HepG2 (cell line): ENCODE measurements at regions not wholly inside any gene's neighbourhood (a gene's known extent, or its start where the extent isn't known, plus 50 kb on each side); places are given as distances from the start of the nearest gene placed in this dataset.

Source experiments
- ATAC-seq: fragments of 200-7000 bp; cut with Tn5 transposase; 3 replicates; pipeline ENCODE4 v1.9.1; 2020; ENCODE audit warnings: mild to moderate bottlenecking, moderate library complexity
- BruUV-seq: library from RNA; stranded (reverse); fragments of 400-500 nt; replicated peaks from 2 replicates; lab custom pipeline; 2021; lab: Mats Ljungman, UMichigan
- CTCF ChIA-PET: fragments of 300-600 bp; formaldehyde crosslinking; extraction: SDS; loops from one replicate; lab custom pipeline; 2021; ENCODE audit warnings: low total read pairs, inconsistent platforms, low intra/inter-chr PET ratio; lab: Yijun Ruan, JAX
- POLR2A ChIA-PET: fragments of 350-600 bp; sonication (Branson Sonifier 250); formaldehyde crosslinking; loops from one replicate; lab custom pipeline; 2020; ENCODE audit warnings: antibody characterized with exemption, inconsistent platforms; lab: Yijun Ruan, JAX
- DNase-seq: peaks from one replicate; pipeline ENCODE4 v3.0.0-alpha.2; 2015; ENCODE audit warnings: low spot score
- FAIRE-seq: peaks from 3 replicates; lab custom pipeline; 2011; peaks lifted over from hg19 to GRCh38; lab: Jason Lieb, UNC
- H2AFZ ChIP-seq: one replicate; pipeline ENCODE4 v1.6.1; 2011; ENCODE audit warnings: low read length, inconsistent platforms
- H3K27ac ChIP-seq: fragments of 300-600 bp; 3 replicates; pipeline ENCODE4 v1.8.0; 2011; ENCODE audit warnings: mixed run types, mild to moderate bottlenecking, mixed read lengths, low read length, inconsistent platforms; ENCODE audit not compliant: insufficient read depth; ENCODE audit errors: extremely low read length
- H3K27me3 ChIP-seq, 2 experiments: fragments of 200-600 bp in 1 of 2; 2 replicates in 1 of 2; 3 replicates in 1 of 2; pipeline versions ENCODE4 v1.6.0 to v1.8.0; 2011; ENCODE audit warnings: low read length in 2 of 2, mild to moderate bottlenecking in 2 of 2, moderate library complexity in 2 of 2, inconsistent platforms in 1 of 2; ENCODE audit not compliant: insufficient read depth in 2 of 2, control insufficient read depth in 1 of 2
- H3K36me3 ChIP-seq, 2 experiments: fragments of 200-600 bp in 1 of 2; replicated peaks in 1 of 2; 2 replicates in 1 of 2; 3 replicates in 1 of 2; pipeline versions ENCODE4 v1.5.1 to v1.8.0; 2011; ENCODE audit warnings: low read length in 2 of 2, inconsistent platforms in 1 of 2; ENCODE audit not compliant: insufficient read depth in 2 of 2, control insufficient read depth in 1 of 2
- H3K4me1 ChIP-seq: 2 replicates; pipeline ENCODE4 v1.5.1; 2012; ENCODE audit warnings: low read length, inconsistent platforms; ENCODE audit not compliant: insufficient read depth
- H3K4me2 ChIP-seq: 2 replicates; pipeline ENCODE4 v1.6.0; 2011; ENCODE audit warnings: low read depth, low read length, inconsistent platforms
- H3K4me3 ChIP-seq, 3 experiments: fragments of 200-600 bp in 1 of 3; sonication (generic), shearing (Covaris generic) in 1 of 3; replicated peaks in 1 of 3; 2 replicates each; pipeline ENCODE4 v1.5.1; 2011 to 2016; ENCODE audit warnings: low read length in 3 of 3, inconsistent platforms in 2 of 3, low read depth in 2 of 3, mild to moderate bottlenecking in 2 of 3, control low read depth in 1 of 3, mixed read lengths in 1 of 3; ENCODE audit not compliant: insufficient read depth in 1 of 3
- H3K79me2 ChIP-seq: one replicate; pipeline ENCODE4 v1.6.1; 2011; ENCODE audit warnings: low read length, inconsistent platforms; ENCODE audit not compliant: insufficient read depth
- H3K9ac ChIP-seq: 2 replicates; pipeline ENCODE4 v1.6.0; 2011; ENCODE audit warnings: mild to moderate bottlenecking, low read depth, low read length, inconsistent platforms; ENCODE audit not compliant: insufficient read depth
- H3K9me3 ChIP-seq: 2 replicates; pipeline ENCODE4 v1.5.1; 2012; ENCODE audit warnings: mild to moderate bottlenecking, low read length
- H4K20me1 ChIP-seq: 2 replicates; pipeline ENCODE4 v1.6.0; 2011; ENCODE audit warnings: inconsistent platforms, mild to moderate bottlenecking, low read length, moderate library complexity; ENCODE audit not compliant: insufficient read depth
- EHMT2 ChIP-seq: fragments of 200-600 bp; sonication (generic); IDR thresholded peaks from 2 replicates; pipeline ENCODE4 v1.7.0; 2017; ENCODE audit warnings: antibody characterized with exemption, low read depth, low read length, borderline replicate concordance
- FUBP1 ChIP-seq: sonication (generic); formaldehyde crosslinking; IDR thresholded peaks from 2 replicates; pipeline ENCODE4 v1.5.1; 2020; ENCODE audit warnings: missing genetic modification reagents, mild to moderate bottlenecking, borderline replicate concordance
- MTF1 ChIP-seq: sonication (generic); formaldehyde crosslinking; IDR thresholded peaks from 2 replicates; pipeline ENCODE4 v1.5.0; 2020; ENCODE audit warnings: missing genetic modification reagents
- NFATC3 ChIP-seq: sonication (generic); formaldehyde crosslinking; IDR thresholded peaks from 2 replicates; pipeline ENCODE4 v1.5.1; 2020; ENCODE audit warnings: mild to moderate bottlenecking, missing genetic modification reagents
- NFIB ChIP-seq: sonication (generic); formaldehyde crosslinking; IDR thresholded peaks from 2 replicates; pipeline ENCODE4 v1.9.0; 2021; ENCODE audit warnings: missing genetic modification reagents, mild to moderate bottlenecking, borderline replicate concordance
- ZBTB1 ChIP-seq: sonication (generic); formaldehyde crosslinking; IDR thresholded peaks from 2 replicates; pipeline ENCODE4 v1.4.0; 2020; ENCODE audit warnings: missing genetic modification reagents, borderline replicate concordance
- ZNF572 ChIP-seq: sonication (generic); formaldehyde crosslinking; IDR thresholded peaks from 2 replicates; pipeline ENCODE4 v1.5.1; 2020; ENCODE audit warnings: mild to moderate bottlenecking, missing genetic modification reagents
- ZNF772 ChIP-seq: sonication (generic); formaldehyde crosslinking; IDR thresholded peaks from 2 replicates; pipeline ENCODE4 v1.5.0; 2020; ENCODE audit warnings: mild to moderate bottlenecking, missing genetic modification reagents
- ZNF790 ChIP-seq: sonication (generic); formaldehyde crosslinking; IDR thresholded peaks from 2 replicates; pipeline ENCODE4 v1.8.0; 2022; ENCODE audit warnings: missing genetic modification reagents, mild to moderate bottlenecking, borderline replicate concordance
- WGBS: methylation state at CpG from one replicate; pipeline ENCODE4 v1.1.6; 2017; ENCODE audit warnings: low lambda C conversion rate; 5-methylcytosine and 5-hydroxymethylcytosine counted together
- in situ Hi-C: cut with HindIII; loops from 2 replicates; pipeline ENCODE4 v1.10.0; 2017; ENCODE audit warnings: low pct_unique_long_range_greater_than_20kb; ENCODE audit not compliant: extremely low pct_ligation_motif_present
- intact Hi-C: fragments of 100-400 bp; cut with micrococcal nuclease; formaldehyde crosslinking; loops from one replicate; pipeline ENCODE4 v1.10.0; 2022; ENCODE audit not compliant: unreplicated experiment
- TF ChIP-seq, protein P1 (sequence below): IDR thresholded peaks from 2 replicates; pipeline ENCODE4 v1.6.1; 2016; ENCODE audit warnings: low read depth, missing genetic modification reagents, missing compliant biosample characterization
- TF ChIP-seq, protein P2 (sequence below): sonication (generic); formaldehyde crosslinking; IDR thresholded peaks from 2 replicates; pipeline ENCODE4 v1.5.0; 2020; ENCODE audit warnings: missing genetic modification reagents, mild to moderate bottlenecking, borderline replicate concordance
- TF ChIP-seq, protein P3 (sequence below): IDR thresholded peaks from 2 replicates; pipeline ENCODE4 v1.6.1; 2018; ENCODE audit warnings: missing genetic modification reagents
- TF ChIP-seq, protein P4 (sequence below): sonication (generic); formaldehyde crosslinking; IDR thresholded peaks from 2 replicates; pipeline ENCODE4 v1.4.0; 2020; ENCODE audit warnings: mild to moderate bottlenecking, missing genetic modification reagents

- CTCF ChIA-PET: no interaction called here
- FAIRE-seq: no peak
- no peak for TF ChIP-seq ZBTB1 (CRISPR knock-in tag)
- TF ChIP-seq, protein P1, sequence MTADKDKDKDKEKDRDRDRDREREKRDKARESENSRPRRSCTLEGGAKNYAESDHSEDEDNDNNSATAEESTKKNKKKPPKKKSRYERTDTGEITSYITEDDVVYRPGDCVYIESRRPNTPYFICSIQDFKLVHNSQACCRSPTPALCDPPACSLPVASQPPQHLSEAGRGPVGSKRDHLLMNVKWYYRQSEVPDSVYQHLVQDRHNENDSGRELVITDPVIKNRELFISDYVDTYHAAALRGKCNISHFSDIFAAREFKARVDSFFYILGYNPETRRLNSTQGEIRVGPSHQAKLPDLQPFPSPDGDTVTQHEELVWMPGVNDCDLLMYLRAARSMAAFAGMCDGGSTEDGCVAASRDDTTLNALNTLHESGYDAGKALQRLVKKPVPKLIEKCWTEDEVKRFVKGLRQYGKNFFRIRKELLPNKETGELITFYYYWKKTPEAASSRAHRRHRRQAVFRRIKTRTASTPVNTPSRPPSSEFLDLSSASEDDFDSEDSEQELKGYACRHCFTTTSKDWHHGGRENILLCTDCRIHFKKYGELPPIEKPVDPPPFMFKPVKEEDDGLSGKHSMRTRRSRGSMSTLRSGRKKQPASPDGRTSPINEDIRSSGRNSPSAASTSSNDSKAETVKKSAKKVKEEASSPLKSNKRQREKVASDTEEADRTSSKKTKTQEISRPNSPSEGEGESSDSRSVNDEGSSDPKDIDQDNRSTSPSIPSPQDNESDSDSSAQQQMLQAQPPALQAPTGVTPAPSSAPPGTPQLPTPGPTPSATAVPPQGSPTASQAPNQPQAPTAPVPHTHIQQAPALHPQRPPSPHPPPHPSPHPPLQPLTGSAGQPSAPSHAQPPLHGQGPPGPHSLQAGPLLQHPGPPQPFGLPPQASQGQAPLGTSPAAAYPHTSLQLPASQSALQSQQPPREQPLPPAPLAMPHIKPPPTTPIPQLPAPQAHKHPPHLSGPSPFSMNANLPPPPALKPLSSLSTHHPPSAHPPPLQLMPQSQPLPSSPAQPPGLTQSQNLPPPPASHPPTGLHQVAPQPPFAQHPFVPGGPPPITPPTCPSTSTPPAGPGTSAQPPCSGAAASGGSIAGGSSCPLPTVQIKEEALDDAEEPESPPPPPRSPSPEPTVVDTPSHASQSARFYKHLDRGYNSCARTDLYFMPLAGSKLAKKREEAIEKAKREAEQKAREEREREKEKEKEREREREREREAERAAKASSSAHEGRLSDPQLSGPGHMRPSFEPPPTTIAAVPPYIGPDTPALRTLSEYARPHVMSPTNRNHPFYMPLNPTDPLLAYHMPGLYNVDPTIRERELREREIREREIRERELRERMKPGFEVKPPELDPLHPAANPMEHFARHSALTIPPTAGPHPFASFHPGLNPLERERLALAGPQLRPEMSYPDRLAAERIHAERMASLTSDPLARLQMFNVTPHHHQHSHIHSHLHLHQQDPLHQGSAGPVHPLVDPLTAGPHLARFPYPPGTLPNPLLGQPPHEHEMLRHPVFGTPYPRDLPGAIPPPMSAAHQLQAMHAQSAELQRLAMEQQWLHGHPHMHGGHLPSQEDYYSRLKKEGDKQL (CRISPR knock-in tag): no peak
- no peak for TF ChIP-seq ZNF790
- TF ChIP-seq, protein P2, sequence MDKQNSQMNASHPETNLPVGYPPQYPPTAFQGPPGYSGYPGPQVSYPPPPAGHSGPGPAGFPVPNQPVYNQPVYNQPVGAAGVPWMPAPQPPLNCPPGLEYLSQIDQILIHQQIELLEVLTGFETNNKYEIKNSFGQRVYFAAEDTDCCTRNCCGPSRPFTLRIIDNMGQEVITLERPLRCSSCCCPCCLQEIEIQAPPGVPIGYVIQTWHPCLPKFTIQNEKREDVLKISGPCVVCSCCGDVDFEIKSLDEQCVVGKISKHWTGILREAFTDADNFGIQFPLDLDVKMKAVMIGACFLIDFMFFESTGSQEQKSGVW (CRISPR knock-in tag): no peak
- no peak for TF ChIP-seq ZNF572 (CRISPR knock-in tag)
- TF ChIP-seq MTF1 (CRISPR knock-in tag): no peak
- TF ChIP-seq, protein P3, sequence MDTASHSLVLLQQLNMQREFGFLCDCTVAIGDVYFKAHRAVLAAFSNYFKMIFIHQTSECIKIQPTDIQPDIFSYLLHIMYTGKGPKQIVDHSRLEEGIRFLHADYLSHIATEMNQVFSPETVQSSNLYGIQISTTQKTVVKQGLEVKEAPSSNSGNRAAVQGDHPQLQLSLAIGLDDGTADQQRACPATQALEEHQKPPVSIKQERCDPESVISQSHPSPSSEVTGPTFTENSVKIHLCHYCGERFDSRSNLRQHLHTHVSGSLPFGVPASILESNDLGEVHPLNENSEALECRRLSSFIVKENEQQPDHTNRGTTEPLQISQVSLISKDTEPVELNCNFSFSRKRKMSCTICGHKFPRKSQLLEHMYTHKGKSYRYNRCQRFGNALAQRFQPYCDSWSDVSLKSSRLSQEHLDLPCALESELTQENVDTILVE (CRISPR knock-in tag): no peak
- TF ChIP-seq, protein P4, sequence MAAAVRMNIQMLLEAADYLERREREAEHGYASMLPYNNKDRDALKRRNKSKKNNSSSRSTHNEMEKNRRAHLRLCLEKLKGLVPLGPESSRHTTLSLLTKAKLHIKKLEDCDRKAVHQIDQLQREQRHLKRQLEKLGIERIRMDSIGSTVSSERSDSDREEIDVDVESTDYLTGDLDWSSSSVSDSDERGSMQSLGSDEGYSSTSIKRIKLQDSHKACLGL (CRISPR knock-in tag): no peak
- TF ChIP-seq ZNF772: no peak
- no peak for TF ChIP-seq NFATC3
- TF ChIP-seq EHMT2: no peak
- TF ChIP-seq FUBP1: no peak
- TF ChIP-seq NFIB (CRISPR knock-in tag): no peak
These were observed 1746.4 kb downstream of the EFNA5 start for GRCh38 chr5:105924366-105924765.

More at GRCh38 chr5:105924366-105924765, 1746.4 kb downstream of the EFNA5 start:
- Histone ChIP-seq H3K27ac (no peak overlapping the region), H3K36me3 (no peaks in the 10 kb centered on the region), H3K27me3 (no peaks in the 10 kb centered on the region), H3K4me3 (no peak overlapping the region), H2AFZ (no peak overlapping the region), H3K9me3 (no peaks in the 10 kb centered on the region), H3K4me2 (no peak overlapping the region), H3K9ac (no peak overlapping the region), H3K4me1 (no peaks in the 10 kb centered on the region), H3K79me2 (no peaks in the 10 kb centered on the region), H4K20me1 (no peaks in the 10 kb centered on the region)
- ATAC-seq: no peak
- no TSS peak for BruUV-seq
- in situ Hi-C loops (no loop called here), intact Hi-C loops (no loop called here)
- POLR2A ChIA-PET: no interaction called here
- DNase-seq: no peak
- 1% methylated on average over 2 of the region's 2 CpGs for WGBS
